Fibroblast of mammary gland (primary cell): ENCODE measurements at regions not wholly inside any gene's neighbourhood (a gene's known extent, or its start where the extent isn't known, plus 50 kb on each side); places are given as distances from the start of the nearest gene placed in this dataset.
"Not testable (repeated sequence)": the region's sequence is repeated elsewhere in the genome, so short reads cannot be mapped to it uniquely, and the experiment has no call there.

Experiments used
- DNase-seq: peaks from one replicate; pipeline ENCODE4 v3.0.0-alpha.2; 2010; ENCODE audit warnings: low read depth
- H3K4me3 ChIP-seq: 2 replicates; pipeline ENCODE4 v1.5.1; 2011; ENCODE audit warnings: low read depth, mild to moderate bottlenecking, low read length, moderate library complexity; ENCODE audit not compliant: control insufficient read depth
- TF ChIP-seq, protein P1 (sequence below): conservative IDR thresholded peaks from 2 replicates; pipeline ENCODE4 v1.5.1; 2011; ENCODE audit warnings: low read depth, low read length, inconsistent platforms; ENCODE audit not compliant: control insufficient read depth, insufficient read depth

DNA sequence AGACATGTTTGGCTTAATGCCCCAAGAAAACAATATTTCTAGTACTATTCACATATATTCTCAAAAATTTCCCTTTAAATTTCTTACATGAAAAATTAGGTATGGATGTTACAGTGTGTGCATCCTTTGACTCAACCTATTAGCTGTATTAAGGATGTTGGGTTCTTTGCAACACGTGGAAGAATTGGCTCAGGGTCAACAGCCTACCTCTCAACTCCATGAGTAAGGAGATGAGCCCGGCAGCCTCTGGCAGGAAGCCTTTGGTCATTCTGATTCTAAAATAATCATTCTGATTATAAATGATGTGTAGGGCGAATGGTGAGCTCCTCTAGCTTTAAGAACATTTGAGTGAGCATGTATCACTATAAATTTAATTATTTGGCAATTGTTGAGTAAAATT lies 148.0 kb upstream of the WDFY3 start:
- H3K4me3 ChIP-seq, result no peak overlapping the region
- DNase-seq, result peak; percentile 33
- TF ChIP-seq, protein P1, sequence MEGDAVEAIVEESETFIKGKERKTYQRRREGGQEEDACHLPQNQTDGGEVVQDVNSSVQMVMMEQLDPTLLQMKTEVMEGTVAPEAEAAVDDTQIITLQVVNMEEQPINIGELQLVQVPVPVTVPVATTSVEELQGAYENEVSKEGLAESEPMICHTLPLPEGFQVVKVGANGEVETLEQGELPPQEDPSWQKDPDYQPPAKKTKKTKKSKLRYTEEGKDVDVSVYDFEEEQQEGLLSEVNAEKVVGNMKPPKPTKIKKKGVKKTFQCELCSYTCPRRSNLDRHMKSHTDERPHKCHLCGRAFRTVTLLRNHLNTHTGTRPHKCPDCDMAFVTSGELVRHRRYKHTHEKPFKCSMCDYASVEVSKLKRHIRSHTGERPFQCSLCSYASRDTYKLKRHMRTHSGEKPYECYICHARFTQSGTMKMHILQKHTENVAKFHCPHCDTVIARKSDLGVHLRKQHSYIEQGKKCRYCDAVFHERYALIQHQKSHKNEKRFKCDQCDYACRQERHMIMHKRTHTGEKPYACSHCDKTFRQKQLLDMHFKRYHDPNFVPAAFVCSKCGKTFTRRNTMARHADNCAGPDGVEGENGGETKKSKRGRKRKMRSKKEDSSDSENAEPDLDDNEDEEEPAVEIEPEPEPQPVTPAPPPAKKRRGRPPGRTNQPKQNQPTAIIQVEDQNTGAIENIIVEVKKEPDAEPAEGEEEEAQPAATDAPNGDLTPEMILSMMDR, result no peak

DNA sequence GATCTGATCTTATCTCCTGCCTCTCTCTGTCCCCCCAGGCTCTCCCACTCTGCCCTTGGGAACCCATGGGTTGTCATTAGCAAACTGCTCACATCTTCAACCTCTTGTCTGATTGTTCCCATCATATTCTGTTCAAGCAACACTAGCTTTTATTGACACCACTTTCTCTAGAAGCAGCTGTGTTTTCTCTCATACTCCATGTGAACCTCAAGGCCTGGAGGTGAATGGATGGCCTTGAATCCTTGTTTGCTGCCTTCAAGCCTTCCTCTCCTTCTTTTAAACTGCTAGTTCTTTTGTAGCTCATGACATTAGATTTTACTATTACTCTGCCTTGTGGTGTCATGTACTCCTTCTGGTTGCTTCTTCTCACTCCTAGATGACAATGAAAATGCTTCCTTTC lies 149.5 kb upstream of the WDFY3 start:
- DNase-seq, result no peak
- no peak overlapping the region for H3K4me3 ChIP-seq
- TF ChIP-seq, protein P1, result no peak

DNA sequence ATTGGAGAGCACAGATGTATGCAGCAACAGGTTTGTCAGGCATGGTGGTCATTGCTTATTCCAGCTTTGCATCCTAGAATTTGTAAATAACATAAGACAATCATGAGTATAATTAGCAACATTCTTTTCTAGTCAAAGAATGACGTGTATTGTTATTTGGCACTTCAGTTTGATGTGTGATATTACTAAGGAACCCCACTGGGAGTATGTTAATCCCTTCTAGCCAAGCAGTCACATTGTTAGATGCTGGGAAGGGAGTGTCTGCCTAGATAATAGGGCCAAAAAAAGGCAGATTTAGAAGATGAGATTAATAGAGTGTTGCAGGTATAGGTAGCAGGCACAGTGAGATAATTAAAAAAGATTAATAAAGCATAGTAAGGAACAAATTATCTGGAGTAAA lies 159.2 kb upstream of the WDFY3 start:
- H3K4me3 ChIP-seq, result no peak overlapping the region
- TF ChIP-seq, protein P1, result no peak
- DNase-seq, result no peak

DNA sequence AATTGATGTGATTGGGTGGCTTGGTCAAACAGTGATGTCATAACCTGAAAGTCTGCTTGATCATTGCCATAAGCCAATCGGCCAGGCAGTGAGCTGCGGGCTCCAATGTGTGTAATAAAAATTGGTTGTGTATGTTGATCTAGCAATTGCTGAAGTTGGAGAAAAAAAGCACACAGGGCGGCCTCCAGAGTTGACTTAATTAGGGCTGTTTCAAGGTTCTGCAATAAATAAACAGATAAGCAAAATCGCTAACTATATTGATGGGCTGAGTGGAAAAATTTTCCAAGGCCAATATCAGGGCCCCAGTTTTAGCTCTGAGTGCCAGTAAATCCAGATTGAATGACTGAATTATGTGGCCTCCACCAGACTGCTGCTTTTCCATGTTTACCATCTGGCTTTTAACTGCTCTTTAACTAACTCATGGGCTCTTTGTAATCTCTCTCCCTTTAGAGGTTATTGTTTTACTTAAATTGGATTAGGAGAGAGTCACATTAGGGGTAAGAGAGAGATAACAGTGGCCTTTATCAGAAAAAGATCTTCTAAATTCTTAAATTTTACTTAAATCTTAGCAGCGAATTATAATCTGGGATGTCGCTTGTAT lies 160.6 kb upstream of the WDFY3 start:
- DNase-seq, result no peak
- TF ChIP-seq, protein P1, result no peak

DNA sequence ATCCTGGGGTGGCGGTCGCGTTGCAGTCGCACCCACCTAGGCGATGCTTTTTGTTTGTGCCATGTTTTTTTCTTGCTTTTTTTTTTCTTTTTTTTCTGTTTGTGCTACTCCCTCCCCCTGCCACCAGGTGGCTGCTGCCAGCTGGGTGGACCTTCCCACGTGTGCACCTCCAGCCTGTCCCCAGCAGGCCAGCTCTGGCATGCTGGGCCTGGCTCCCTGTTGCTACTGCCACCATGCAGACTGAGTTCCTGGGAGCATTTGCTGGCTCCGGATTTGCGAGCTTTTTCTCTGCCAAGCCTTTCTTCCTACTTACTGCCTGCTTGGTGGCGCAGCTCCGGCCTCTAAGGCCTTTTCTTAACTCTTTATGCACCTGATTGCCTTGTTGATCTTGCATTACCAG lies 161.2 kb upstream of the WDFY3 start:
- no peak overlapping the region for H3K4me3 ChIP-seq
- TF ChIP-seq, protein P1, result peak; percentile 62
- DNase-seq, result peak; percentile 50

More for the DNA sequence above, 160.6 kb upstream of the WDFY3 start:
- H3K4me3 ChIP-seq, result no peak overlapping the region

DNA sequence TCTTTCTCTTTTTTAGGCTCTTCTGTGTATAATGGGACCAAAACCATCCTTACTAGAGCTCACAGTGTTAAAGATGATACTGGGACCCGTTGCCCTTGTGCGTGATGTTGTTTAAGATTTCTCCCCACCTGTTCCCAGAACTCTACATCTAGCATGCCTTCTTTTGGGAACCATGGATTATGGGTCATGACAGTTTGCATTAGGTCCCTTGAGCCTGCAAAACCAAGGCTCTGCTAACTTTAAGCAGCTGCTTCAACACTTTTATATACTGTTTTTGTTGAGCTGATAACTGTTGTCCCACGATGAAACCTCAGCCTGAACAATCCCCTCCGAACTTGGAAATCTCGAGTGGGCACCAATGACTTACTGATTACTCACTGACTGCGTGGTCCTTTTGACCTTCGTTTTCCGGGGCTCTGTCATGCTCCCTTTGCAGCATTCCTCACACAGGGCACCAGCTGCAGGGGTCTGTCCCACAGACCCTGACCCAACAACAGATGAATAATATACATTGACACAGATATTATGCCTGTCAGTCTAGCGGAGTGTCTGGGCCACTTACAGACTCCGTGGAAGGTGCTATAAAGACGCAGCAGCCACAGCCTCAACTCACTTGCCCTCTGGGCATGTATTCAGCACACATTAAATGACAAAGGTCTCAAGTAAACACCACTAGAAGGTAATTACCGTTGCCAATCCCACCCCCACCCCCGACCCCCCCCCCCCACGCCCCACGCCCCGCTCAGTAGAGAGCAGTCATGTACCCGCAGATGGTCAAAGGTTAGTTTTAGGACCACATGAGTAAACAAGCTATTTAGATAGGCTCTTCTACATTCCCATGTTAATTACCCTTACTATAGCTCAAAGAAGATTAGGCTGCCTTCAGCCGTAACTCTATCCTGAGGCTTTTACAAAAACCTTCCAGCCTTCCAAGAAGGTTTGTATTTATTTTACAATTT lies 162.0 kb upstream of the WDFY3 start:
- H3K4me3 ChIP-seq, result no peak overlapping the region
- DNase-seq, result no peak
- TF ChIP-seq, protein P1, result no peak

DNA sequence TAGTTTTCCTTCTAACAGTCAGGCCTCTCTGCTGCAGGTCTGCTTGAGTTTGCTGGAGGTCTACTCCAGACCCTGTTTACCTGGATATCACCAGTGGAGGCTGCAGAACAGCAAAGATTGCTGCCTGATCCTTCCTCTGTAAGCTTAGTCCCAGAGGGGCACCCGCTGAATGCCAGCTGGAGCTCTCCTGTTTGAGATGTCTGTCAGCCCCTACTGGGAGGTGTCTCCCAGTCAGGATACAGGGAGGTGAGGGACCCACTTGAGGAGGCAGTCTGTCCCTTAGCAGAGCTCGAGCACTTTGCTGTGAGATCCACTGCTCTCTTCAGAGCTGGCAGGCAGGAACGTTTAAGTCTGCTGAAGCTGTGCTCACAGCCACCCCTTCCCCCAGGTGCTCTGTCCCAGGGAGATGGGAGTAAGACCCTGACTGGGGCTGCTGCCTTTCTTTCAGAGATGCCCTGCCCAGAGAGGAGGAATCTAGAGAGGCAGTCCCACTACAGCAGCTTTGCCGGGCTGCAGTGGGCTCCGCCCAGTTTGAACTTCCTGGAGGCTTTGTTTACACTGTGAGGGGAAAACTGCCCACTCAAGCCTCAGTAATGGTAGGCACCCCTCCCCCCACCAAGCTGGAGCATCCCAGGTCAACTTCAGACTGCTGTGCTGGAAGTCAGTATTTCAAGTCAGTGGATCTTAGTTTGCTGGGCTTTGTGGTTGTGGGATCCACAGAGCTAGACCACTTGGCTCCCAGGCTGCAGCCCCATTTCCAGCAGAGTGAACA lies 163.1 kb upstream of the WDFY3 start:
- not testable (repeated sequence) for H3K4me3 ChIP-seq, DNase-seq
